WI38 (cell line): ENCODE measurements at regions not wholly inside any gene's neighbourhood (a gene's known extent, or its start where the extent isn't known, plus 50 kb on each side); places are given as distances from the start of the nearest gene placed in this dataset.

ENCODE experiments used
- H3K4me3 ChIP-seq: 2 replicates; pipeline ENCODE4 v1.5.1; 2011; ENCODE audit warnings: low read depth, mild to moderate bottlenecking, control low read depth, low read length
- TF ChIP-seq, protein P1 (sequence below): IDR thresholded peaks from 2 replicates; pipeline ENCODE4 v1.5.1; 2012; ENCODE audit warnings: low read depth, mild to moderate bottlenecking, control low read depth, low read length

DNA sequence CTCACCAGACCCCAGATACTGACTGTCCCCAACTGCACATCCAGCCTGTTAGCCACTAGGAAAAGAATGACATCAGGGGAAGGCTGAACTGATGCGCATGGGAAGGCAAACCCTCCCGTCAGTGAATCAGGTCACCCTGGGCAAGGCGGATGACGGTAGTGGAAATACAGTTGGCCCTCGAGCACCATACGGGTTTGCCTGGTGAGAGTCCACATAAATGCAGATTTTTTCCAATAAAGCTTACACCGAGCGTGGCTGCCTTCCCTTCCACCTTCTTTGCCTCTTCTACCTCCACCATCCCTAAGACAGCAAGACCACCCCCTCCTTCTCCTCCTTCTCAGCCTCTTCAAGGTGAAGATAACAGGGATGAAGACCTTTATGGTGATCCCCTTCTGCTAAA lies 236.1 kb upstream of the TNRC6C start:
- TF ChIP-seq, protein P1, sequence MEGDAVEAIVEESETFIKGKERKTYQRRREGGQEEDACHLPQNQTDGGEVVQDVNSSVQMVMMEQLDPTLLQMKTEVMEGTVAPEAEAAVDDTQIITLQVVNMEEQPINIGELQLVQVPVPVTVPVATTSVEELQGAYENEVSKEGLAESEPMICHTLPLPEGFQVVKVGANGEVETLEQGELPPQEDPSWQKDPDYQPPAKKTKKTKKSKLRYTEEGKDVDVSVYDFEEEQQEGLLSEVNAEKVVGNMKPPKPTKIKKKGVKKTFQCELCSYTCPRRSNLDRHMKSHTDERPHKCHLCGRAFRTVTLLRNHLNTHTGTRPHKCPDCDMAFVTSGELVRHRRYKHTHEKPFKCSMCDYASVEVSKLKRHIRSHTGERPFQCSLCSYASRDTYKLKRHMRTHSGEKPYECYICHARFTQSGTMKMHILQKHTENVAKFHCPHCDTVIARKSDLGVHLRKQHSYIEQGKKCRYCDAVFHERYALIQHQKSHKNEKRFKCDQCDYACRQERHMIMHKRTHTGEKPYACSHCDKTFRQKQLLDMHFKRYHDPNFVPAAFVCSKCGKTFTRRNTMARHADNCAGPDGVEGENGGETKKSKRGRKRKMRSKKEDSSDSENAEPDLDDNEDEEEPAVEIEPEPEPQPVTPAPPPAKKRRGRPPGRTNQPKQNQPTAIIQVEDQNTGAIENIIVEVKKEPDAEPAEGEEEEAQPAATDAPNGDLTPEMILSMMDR, result no peak
- no peak overlapping the region for H3K4me3 ChIP-seq

DNA sequence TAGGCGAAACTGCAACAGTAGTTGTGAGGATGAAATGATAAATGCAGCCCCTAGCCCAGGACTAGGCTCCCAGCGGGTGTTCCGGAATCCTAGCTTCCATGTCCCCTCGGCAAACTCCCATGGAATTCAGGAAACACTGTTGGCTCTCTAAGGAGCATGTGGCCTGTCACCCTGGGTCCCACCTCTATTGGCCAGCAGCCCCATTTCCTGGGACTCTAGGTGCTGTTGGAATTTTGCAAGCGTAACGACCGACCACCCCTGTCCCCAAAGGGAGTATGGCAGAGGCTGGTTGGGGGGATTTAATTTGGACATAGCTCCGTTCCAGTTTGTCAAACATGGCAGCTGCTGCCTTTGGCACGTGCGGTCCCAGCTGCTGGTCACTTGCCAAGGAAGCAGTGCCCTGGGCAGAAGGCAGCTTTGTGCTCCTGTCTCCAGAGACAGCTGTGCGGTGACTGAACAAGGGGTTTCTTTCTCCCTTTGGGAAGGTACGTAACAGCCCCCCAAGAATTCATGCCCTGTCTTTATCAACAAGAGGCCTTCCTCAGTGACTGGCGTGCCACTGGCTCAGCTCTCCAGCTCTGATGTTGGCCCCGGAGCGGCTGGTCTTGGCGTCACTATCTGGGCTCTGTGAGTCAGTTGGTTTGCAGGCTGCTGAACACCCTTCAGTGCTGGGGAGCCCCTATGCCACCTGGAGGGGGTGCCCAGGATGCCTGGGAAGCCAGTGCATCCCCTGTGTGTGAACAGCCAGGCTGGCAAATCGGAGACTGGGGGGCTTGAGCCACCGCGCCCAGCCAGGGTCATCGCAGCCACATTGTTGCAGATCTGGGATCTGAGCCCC lies 235.2 kb upstream of the TNRC6C start:
- TF ChIP-seq, protein P1, result no peak
- no peak overlapping the region for H3K4me3 ChIP-seq

DNA sequence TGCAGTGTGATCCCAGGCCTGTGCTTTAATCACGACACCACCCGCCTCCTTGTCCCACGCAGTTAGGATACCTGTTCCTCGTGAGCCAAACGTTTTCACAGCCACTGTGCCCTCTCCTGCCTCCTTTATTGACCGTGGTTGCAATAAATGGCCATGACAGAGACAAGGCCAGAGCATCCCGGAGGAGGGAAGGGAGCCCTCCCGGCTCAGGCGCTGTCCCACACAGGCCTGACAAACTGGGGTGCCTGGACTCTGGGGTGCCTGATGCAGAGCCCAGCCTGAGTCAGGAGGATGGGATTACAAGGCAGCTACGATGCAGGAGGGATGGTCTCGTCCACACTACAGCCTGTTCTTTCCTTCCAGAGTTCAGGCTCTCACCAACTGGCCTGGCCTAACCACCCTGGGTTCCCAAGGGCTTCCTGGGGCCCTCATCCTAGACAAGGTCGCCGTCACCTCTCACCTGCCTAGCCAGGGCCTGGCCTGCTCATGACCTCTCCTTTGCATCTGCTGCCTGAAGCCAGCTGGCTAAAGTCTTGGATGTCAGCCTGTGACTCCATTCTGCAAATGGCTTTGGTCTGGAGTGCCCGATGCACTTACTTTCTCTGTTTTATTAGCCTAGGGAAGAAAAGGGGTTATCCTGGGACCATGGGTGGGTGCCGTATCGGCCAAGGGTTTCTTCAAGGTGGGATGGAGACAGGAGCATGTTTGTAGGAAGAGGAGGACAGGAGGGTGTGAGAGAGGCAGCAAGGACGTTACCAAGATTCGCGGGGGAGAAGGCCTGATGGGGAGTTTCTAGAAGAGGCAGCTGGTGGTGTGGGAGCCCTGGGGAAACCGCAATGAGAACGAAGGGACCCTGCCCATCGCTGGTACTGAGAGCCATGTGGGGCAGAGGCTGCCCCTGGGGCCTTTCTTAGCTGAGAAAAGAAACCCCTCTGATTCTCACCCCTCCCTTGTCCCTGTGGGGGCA lies 234.3 kb upstream of the TNRC6C start:
- TF ChIP-seq, protein P1, result no peak

DNA sequence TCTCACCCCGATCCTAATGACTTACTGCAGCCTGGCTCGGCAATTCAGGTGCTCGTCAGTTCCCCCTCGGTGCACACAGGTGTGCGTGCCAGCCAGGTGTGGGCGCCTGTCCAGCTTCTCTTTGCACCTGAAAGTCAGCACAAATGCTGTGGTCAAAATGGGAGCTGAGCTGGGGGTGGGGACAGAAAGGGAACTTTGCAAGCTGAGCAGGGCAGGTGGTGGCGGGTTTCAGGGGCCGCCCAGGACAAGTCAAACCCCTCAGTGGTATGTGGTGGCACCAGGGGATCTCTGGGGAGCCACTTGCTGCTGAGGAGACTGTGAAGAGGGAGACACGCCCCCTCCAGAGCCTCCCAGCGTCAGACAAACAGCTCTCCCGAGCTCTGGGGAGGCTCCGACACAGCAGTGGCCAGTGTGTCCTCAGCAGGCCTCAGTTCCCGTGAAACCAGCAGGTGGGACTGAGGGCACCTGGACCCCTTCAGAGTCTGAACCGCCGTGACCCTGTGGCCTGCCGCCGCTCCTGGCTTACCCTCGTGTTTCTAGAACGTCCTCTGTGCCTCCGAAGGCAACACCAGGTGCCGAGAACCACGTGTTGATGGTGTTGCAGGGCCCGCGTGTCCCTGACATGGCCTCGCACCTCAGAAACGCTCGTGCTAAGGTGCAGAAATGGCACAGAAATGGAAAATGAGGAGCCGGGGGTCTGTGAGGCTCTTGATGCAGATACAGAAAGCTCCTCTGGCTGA lies 233.5 kb upstream of the TNRC6C start:
- TF ChIP-seq, protein P1, result no peak
- no peak overlapping the region for H3K4me3 ChIP-seq

More for the DNA sequence above, 234.3 kb upstream of the TNRC6C start:
- H3K4me3 ChIP-seq, result no peak overlapping the region

DNA sequence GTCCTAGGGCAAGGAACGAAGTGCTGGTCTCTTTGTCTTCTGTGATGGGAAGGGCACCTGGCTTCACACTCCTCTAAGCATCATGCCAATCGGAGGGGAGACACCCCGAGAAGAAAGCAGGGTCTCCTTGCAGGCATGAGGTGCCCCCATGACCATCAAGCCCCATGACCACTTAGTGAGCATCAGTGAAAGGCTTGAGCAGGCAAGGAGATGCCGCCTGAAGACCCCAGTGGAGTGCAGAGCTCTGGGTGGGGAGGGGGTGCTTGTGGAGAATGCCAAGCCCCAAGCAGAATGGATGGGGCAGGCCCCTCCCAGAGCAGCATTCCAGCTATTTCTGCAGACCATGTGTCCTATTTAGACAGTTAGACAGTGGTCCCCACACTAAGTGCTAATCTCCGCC lies 232.7 kb upstream of the TNRC6C start:
- no peak overlapping the region for H3K4me3 ChIP-seq
- TF ChIP-seq, protein P1, result no peak

DNA sequence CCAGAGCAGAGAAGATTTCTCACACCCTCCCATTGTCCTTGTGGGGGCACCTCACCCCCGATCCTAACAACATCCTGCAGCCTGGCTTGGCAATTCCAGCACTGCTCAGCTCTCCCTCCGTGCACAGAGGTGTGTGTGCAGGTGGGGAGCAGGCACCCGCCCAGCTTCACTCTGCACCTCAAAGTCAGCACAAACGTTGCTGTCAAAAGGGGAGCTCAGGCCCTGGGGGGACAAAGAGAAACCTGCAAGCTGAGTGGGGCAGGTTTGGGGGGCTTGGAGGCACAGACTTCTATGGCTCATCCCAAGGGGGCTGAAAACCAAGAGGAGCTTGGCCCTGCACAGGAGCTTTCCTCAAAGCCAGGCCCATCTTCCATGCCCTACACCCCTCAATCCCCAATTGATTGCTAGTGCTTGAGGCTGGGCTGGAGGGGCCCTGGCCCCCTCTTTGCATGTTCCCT lies 231.9 kb upstream of the TNRC6C start:
- TF ChIP-seq, protein P1, result no peak

More for the DNA sequence above, 231.9 kb upstream of the TNRC6C start:
- no peak overlapping the region for H3K4me3 ChIP-seq
